COLO668 (cell line): ENCODE measurements at regions not wholly inside any gene's neighbourhood (a gene's known extent, or its start where the extent isn't known, plus 50 kb on each side); places are given as distances from the start of the nearest gene placed in this dataset.
A peak's percentile ranks its signal among the peaks of the same experiment; 100 is the strongest.

Experiments
- DNase-seq: peaks from one replicate; lab custom pipeline; 2025; ENCODE audit not compliant: unreplicated experiment; lab: John Stamatoyannopoulos, UW

GRCh38 chr7:106166651-106167342, 54.7 kb upstream of the SYPL1 start:
- DNase-seq: peak; percentile 42

- DNase-seq: no peak
These were observed 53.2 kb upstream of the SYPL1 start for GRCh38 chr7:106165337-106165736.

- DNase-seq: no peak
These were observed 51.1 kb upstream of the SYPL1 start for GRCh38 chr7:106163257-106163656.
